ENCODE measurements at regions not wholly inside any gene's neighbourhood (a gene's known extent, or its start where the extent isn't known, plus 50 kb on each side); places are given as distances from the start of the nearest gene placed in this dataset.

- no peak for TF ChIP-seq CTCF (IDR thresholded peaks at IDR 0.05; ENCODE audit: insufficient read depth, low read length, poor library complexity, severe bottlenecking)
- Histone ChIP-seq H3K36me3 (ENCODE audit: control insufficient read depth, insufficient read depth, low read length) (no peaks in the 10 kb centered on the region), H3K4me3 (ENCODE audit: low read depth, low read length) (no peak overlapping the region), H3K27me3 (ENCODE audit: control insufficient read depth, insufficient read depth, low read length) (no peaks in the 10 kb centered on the region)
- no peak for DNase-seq (ENCODE audit: low read depth)
Observed at GRCh38 chr11:101810546-101810945, 104.3 kb upstream of the CEP126 start.

- no peak overlapping the region for H3K4me3 ChIP-seq (ENCODE audit: low read depth, low read length)
- H3K27me3 ChIP-seq (ENCODE audit: control insufficient read depth, insufficient read depth, low read length) = no peaks in the 10 kb centered on the region
- no peak for DNase-seq (ENCODE audit: low read depth)
- no peak for TF ChIP-seq CTCF (IDR thresholded peaks at IDR 0.05; ENCODE audit: insufficient read depth, low read length, poor library complexity, severe bottlenecking)
- no peaks in the 10 kb centered on the region for H3K36me3 ChIP-seq (ENCODE audit: control insufficient read depth, insufficient read depth, low read length)
Observed at GRCh38 chr11:101807531-101807930, 107.3 kb upstream of the CEP126 start.

- no peak overlapping the region for H3K4me3 ChIP-seq (ENCODE audit: low read depth, low read length)
- no peaks in the 10 kb centered on the region for H3K36me3 ChIP-seq (ENCODE audit: control insufficient read depth, insufficient read depth, low read length)
- TF ChIP-seq CTCF (IDR thresholded peaks at IDR 0.05; ENCODE audit: insufficient read depth, low read length, poor library complexity, severe bottlenecking) = no peak
- H3K27me3 ChIP-seq (ENCODE audit: control insufficient read depth, insufficient read depth, low read length) = no peaks in the 10 kb centered on the region
- DNase-seq (ENCODE audit: low read depth) = no peak
Observed at GRCh38 chr11:101803651-101804050, 111.2 kb upstream of the CEP126 start.

- H3K36me3 ChIP-seq (ENCODE audit: control insufficient read depth, insufficient read depth, low read length) = no peaks in the 10 kb centered on the region
- H3K27me3 ChIP-seq (ENCODE audit: control insufficient read depth, insufficient read depth, low read length) = no peaks in the 10 kb centered on the region
- no peak overlapping the region for H3K4me3 ChIP-seq (ENCODE audit: low read depth, low read length)
- TF ChIP-seq CTCF (IDR thresholded peaks at IDR 0.05; ENCODE audit: insufficient read depth, low read length, poor library complexity, severe bottlenecking) = no peak
- DNase-seq (ENCODE audit: low read depth) = no peak
Observed at GRCh38 chr11:101797335-101797734, 117.5 kb upstream of the CEP126 start.

GRCh38 chr11:101792814-101793213, 122.0 kb upstream of the CEP126 start:
- H3K27me3 ChIP-seq (ENCODE audit: control insufficient read depth, insufficient read depth, low read length) = no peaks in the 10 kb centered on the region
- no peak for TF ChIP-seq CTCF (IDR thresholded peaks at IDR 0.05; ENCODE audit: insufficient read depth, low read length, poor library complexity, severe bottlenecking)
- no peaks in the 10 kb centered on the region for H3K36me3 ChIP-seq (ENCODE audit: control insufficient read depth, insufficient read depth, low read length)
- DNase-seq (ENCODE audit: low read depth) = no peak
- H3K4me3 ChIP-seq (ENCODE audit: low read depth, low read length) = no peak overlapping the region

- H3K36me3 ChIP-seq (ENCODE audit: control insufficient read depth, insufficient read depth, low read length) = no peaks in the 10 kb centered on the region
- TF ChIP-seq CTCF (IDR thresholded peaks at IDR 0.05; ENCODE audit: insufficient read depth, low read length, poor library complexity, severe bottlenecking) = no peak
- no peak overlapping the region for H3K4me3 ChIP-seq (ENCODE audit: low read depth, low read length)
- no peaks in the 10 kb centered on the region for H3K27me3 ChIP-seq (ENCODE audit: control insufficient read depth, insufficient read depth, low read length)
- no peak for DNase-seq (ENCODE audit: low read depth)
Observed at GRCh38 chr11:101786916-101787315, 127.9 kb upstream of the CEP126 start.
